ENCODE measurements at regions not wholly inside any gene's neighbourhood (a gene's known extent, or its start where the extent isn't known, plus 50 kb on each side); places are given as distances from the start of the nearest gene placed in this dataset.

GRCh38 chr15:99826157-99826780, 93.0 kb upstream of the LYSMD4 start:
- TF ChIP-seq REST (IDR thresholded peaks at IDR 0.05; ENCODE audit: insufficient replicate concordance, low read depth) = no peak
- no peak for TF ChIP-seq GABPA (IDR thresholded peaks at IDR 0.05; ENCODE audit: low read depth)
- no peak for TF ChIP-seq SPI1 (IDR thresholded peaks at IDR 0.05; ENCODE audit: borderline replicate concordance, low read depth)
- no peak for TF ChIP-seq POLR2AphosphoS5 (IDR thresholded peaks at IDR 0.05; ENCODE audit: low read depth)
- TF ChIP-seq CTCF (IDR thresholded peaks at IDR 0.05; ENCODE audit: insufficient read depth, low read length) = no peak
- DNase-seq (ENCODE audit: low read depth in 1 of 2, low spot score in 1 of 2) = no peak
- Histone ChIP-seq H3K27ac (replicated peaks) (no peak overlapping the region), H3K4me3 (replicated peaks; ENCODE audit: insufficient read depth, low read length) (no peak overlapping the region), H3K27me3 (ENCODE audit: insufficient read depth, poor library complexity, severe bottlenecking) (no peaks in the 10 kb centered on the region)

- TF ChIP-seq REST (IDR thresholded peaks at IDR 0.05; ENCODE audit: insufficient replicate concordance, low read depth) (no peak), POLR2AphosphoS5 (IDR thresholded peaks at IDR 0.05; ENCODE audit: low read depth) (no peak), CTCF (IDR thresholded peaks at IDR 0.05; ENCODE audit: insufficient read depth, low read length) (no peak), SPI1 (IDR thresholded peaks at IDR 0.05; ENCODE audit: borderline replicate concordance, low read depth) (no peak), GABPA (IDR thresholded peaks at IDR 0.05; ENCODE audit: low read depth) (no peak)
- Histone ChIP-seq H3K4me3 (replicated peaks; ENCODE audit: insufficient read depth, low read length) (no peak overlapping the region), H3K27ac (replicated peaks) (no peak overlapping the region), H3K27me3 (ENCODE audit: insufficient read depth, poor library complexity, severe bottlenecking) (no peaks in the 10 kb centered on the region)
- DNase-seq (ENCODE audit: low read depth in 1 of 2, low spot score in 1 of 2) = no peak
Measured at GRCh38 chr15:99823346-99823745, 90.1 kb upstream of the LYSMD4 start.

GRCh38 chr15:99819981-99820718, 86.9 kb upstream of the LYSMD4 start:
- no peak for TF ChIP-seq CTCF (IDR thresholded peaks at IDR 0.05; ENCODE audit: insufficient read depth, low read length)
- no peak for TF ChIP-seq GABPA (IDR thresholded peaks at IDR 0.05; ENCODE audit: low read depth)
- TF ChIP-seq REST (IDR thresholded peaks at IDR 0.05; ENCODE audit: insufficient replicate concordance, low read depth) = no peak
- DNase-seq (ENCODE audit: low read depth in 1 of 2, low spot score in 1 of 2) = no peak
- H3K27me3 ChIP-seq (ENCODE audit: insufficient read depth, poor library complexity, severe bottlenecking) = no peaks in the 10 kb centered on the region
- no peak overlapping the region for H3K4me3 ChIP-seq (replicated peaks; ENCODE audit: insufficient read depth, low read length)
- H3K27ac ChIP-seq (replicated peaks) = no peak overlapping the region

Measured in HL-60 (cell line).